ENCODE measurements at regions not wholly inside any gene's neighbourhood (a gene's known extent, or its start where the extent isn't known, plus 50 kb on each side); places are given as distances from the start of the nearest gene placed in this dataset.

GRCh38 chr4:163768014-163768413, 273.5 kb downstream of the TMA16 start:
- no peak for DNase-seq

GRCh38 chr4:163772238-163772637, 277.7 kb downstream of the TMA16 start:
- DNase-seq = no peak

GRCh38 chr4:163773940-163774339, 279.4 kb downstream of the TMA16 start:
- no peak for DNase-seq

DNA sequence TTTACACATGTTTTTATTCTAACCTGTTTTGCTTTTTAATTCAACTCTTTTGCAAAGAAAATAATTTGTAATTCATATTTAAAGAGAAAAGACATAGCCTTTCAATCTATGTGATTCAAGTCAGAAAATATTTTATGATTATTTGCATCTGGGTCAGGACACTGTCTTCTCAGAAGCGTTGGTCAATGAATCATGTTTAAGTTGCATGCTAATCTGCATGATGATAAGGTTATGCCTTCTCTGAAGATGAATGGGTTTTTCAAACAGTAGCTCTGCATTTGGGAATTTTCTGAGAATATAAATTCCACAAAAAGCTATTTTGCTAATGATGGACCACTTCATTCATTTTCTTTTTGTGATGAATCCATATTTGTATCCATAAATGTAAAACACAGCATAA, 282.5 kb downstream of the TMA16 start:
- DNase-seq = no peak

DNA sequence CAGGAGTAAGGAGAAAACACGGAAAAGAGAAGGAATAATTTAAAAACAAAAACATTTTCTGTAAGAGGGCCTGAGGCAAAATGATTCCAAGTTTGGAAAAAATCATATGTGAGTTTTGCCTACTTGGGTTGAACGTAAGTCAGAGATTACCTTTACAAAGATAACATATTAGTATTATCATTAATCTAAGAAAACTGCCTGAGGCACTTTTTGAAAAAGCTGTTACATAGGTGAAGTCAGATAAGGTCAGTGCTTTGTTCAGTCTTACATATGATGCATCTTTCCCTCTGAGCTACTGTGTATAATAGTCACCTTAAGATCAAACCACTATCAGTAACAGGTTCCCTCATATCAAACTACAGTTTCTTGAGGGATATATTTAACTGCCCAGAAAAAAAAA, 287.2 kb downstream of the TMA16 start:
- DNase-seq = no peak

DNA sequence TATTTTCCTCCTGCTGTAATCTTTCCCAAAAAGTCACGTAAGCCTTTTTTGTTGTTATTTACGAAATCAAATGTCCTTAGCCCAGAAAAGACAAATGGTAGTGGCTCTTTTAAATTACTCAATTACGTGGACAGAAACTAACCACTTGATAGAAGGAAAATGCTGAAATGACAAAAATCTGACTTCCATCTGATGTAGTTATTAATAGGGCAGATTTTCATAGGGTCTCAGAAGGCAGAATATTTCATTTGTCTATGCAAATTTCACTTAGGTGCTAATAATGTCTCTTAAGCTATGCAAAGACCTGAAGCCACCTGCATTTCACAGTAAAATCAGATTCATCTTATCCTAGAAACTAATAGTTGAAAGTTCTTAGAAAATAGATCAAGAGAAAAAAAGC, 295.7 kb downstream of the TMA16 start:
- DNase-seq = no peak

DNA sequence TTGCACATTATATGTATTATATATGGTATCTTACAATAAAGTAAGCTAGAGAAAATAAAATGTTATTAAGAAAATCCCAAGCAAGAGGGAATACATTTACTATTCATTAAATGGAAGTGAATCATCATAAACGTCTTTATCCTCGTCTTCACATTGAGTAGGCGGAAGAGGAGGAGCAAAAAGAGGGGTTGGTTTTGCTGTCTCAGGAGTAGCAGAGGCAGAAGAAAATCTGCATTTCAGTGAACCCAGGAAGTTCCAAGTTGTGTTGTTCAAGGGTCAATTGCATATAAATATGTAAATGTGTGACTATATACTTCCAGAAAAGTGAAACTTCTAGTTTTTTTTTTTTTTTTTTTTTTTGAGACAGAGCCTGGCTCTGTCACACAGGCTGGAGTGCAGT, 301.4 kb downstream of the TMA16 start:
- no peak for DNase-seq

- no peak for DNase-seq
Observed at GRCh38 chr4:163804001-163804400, 309.5 kb downstream of the TMA16 start.

- no peak for DNase-seq
Observed at GRCh38 chr4:163806653-163807052, 312.2 kb downstream of the TMA16 start.

GRCh38 chr4:163808011-163808410, 313.5 kb downstream of the TMA16 start:
- no peak for DNase-seq

DNA sequence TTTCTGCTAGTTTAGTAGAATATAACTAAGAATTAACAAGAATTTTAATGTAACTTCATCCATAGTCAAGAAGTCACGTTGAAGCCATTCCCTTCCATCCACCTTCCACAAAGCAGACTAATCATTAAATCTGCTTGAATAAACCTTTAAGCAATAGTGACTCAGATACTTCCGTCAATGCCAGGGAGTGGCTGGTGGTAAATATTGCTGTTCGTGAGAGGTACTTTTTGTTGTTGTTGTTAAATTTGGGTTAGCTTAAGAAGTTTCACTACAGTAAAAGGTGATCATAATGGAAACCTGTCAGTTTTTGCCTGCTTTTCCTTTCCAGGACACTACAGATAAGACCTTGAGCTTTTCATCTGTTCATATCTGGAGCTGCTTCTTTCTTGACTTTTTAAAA, 316.3 kb downstream of the TMA16 start:
- no peak for DNase-seq

DNA sequence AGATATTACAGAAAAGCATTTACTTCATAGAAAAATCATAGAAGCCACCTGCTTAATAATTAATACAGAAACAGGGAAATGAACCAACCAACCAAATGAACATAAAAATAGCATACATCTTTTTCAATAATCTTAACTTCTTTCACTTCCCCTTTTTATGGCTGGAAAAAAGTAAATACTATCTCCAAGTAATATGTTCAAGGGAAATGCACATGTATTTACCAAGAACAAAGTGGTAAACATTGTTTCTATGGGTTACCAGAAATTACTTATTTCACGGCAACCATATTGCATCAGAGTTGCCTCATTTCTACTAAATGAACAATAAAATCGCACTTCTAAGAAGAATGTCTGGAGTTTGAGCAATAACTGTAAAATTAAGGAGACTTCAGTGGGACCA, 321.3 kb downstream of the TMA16 start:
- no peak for DNase-seq

DNA sequence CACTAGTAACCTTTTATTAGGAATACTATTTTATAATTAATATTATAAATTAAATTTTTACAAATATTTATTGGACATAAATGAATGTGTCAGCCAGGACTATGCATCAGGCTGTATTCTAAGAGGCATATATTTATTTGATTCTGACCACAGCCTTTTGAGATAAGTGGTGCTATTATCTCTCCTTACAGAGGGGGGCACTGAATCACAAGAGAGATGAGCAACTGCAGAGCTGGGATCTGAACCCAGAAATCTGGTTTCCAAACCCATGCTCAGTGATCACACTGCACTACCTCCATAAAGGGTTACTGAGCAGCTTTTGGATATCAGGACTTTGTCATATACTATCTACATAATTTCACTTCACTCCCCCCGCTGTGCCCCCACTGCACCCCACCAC, 322.0 kb downstream of the TMA16 start:
- DNase-seq = no peak

DNA sequence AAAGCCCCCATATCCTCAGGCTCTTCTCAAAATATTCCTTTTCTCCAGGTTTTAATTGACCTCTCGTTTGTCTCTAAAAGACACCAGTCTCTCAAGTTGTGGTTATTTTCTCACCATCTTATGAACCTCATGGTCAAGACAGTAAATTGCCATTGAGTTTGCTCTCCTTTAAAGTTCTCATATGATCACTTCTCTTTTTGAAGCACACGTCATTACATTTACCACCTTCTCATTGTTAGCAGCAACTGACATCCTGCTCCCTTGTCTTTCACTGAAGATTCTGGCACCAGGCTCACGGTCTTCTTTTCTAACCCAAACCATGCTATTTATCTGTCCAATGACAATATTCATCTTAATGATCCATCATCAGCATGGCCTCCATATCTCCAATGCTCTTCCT, 324.2 kb downstream of the TMA16 start:
- DNase-seq = no peak

GRCh38 chr4:163833669-163834068, 339.2 kb downstream of the TMA16 start:
- no peak for DNase-seq

DNA sequence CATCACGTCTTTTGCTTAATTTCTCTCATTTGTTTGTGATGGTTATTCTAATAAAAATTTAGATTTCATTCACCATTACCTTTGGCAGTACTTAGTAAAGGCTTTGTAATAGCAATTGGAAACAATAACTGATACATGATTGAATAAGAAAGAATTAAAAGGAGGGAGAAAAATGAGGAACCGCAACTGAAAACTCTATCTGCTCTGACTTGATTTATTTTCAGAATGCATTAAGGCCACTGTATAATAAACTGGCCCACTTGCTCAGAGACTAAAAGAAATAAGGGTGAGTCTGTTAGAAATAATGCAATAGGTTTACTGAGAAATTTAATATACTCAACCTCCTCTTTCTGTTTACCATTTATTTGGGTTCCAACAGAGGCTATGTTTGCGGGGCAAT, 351.5 kb downstream of the TMA16 start:
- no peak for DNase-seq

DNA sequence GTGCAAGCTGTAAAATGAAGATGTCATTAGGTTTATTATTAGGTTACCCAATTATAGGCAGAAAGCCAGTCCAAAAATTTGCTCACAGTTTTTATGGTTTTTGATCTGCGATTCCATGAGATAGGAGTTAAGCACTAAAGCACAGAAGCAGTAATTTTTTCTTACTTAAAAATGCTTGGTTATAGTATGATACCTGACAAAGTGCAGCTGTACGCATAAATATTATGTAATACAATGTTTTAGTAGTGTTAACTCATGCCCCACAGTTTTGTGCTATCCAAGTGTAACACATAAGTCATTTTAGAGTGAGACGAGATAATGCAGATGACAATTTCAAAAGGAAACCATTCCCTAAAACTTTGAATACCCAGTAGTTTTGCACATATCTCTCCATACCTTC, 357.8 kb downstream of the TMA16 start:
- no peak for DNase-seq

GRCh38 chr4:163857903-163858302, 363.4 kb downstream of the TMA16 start:
- no peak for DNase-seq

DNA sequence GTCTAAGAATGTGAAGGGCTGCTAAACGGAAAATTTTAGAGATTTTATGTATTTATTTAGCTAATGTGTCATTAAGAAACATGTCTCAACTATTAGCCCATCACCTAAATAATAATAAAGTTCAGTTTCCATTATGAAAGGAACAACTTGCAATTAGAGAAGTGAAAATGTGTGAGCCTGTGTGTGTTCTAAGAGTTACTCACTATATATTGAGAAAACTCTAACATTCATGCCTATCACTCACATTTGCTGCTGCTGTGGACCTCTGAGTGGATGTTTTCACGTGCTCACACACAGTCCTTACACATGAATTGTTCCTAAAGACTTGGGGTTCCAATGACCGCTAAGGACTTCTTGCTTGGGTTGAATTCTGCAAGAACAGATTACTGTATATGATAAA, 364.0 kb downstream of the TMA16 start:
- DNase-seq = no peak

DNA sequence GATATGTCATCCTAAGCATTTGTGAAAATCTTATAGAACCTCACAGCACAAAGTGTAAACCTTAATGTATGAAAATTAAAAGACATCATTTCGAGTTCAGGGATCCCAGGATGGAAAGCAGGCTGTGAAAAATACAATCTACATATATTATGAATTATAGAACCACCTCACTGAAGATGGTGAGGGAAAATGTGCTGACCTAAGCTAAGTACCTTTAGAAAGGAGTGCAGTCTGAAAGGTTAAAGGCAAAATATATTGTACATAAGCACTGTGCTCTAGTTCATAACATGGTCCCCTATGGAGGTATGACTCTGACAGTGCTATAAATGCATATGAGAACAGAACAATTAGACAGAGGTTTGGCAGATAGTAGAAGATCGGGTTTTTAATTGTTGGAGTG, 368.6 kb downstream of the TMA16 start:
- no peak for DNase-seq

DNA sequence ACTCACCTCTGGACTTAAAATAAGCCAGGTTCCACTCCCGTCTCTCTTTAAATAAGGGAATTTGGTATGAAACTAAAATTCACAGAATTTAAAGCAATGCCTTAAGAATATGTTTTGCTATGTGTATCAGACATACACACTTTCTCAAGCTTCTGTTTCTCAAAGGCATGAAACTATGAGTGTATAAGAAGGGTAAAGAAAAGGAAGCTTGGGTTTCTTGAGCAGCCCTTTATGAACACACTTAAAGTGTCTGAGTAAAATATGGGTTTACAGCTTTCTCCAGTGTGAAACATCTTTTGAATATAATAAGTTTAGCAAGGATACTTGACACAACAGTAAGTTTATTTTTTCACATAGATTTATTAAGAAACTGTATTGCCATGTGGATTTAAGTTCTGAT, 370.5 kb downstream of the TMA16 start:
- DNase-seq = no peak

DNA sequence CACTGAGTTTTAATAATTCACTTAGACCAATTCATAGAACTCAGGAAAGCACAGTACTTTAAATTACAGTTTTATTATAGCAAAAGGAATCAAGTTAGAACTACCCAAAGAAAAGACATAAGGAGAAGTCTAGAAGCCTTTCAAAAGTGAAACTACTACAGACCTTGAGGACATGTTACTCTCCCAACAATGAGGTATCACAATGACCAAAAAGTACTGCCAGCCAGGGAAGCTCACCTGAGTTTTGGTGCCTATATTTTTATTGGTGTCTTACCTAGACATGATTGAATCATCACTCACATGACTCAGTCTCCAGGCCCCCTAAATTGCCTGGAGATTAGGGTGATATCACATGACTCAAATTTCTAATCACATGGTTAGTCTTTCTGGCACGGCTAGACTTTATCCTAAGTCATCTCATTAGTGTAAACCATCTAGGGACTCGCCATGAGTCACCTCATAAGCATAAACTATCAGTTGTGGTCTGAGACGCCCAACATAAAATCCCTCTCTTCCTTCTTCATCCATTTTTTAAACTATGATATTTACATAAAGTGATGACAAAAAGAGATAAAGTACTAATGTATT, 372.3 kb downstream of the TMA16 start:
- DNase-seq = no peak

DNA sequence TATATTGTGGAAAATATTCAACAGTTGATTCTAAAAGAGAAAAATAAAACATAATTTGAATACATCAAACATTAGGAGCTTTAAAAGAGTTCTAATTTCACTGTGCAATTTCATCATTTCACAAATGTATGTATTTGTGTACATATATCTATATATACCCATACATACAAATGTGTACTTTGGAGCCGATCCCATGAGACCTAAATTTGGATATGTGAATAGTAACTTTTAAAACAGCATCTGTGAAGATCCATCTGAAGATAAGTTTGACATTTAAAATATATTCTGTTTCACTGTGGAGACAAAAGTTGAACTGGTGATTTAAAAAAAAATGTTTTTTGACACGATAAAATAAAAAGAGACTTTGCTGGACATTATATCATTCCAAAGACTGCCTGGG, 374.0 kb downstream of the TMA16 start:
- no peak for DNase-seq

DNA sequence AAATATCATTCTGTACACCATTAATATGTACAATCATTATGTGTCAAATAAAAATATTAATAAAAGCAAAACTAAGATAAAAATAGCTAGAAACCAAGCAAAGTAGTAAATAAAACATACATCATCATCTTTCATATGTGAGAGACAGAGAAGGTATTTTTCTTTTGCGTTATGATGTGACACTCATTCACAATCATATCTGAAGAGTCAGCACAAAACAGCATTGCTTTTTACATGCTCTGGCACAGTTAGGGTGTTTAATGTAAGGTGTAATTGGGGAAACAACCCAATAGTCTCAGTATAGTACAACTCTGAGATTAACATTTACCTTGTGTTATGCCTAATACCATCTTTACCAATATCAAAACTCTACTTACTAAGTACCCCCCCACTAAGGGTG, 376.6 kb downstream of the TMA16 start:
- DNase-seq = no peak

GRCh38 chr4:163875327-163875726, 380.8 kb downstream of the TMA16 start:
- DNase-seq = no peak
